Skin epidermis (tissue), 12 donors: ENCODE measurements at regions not wholly inside any gene's neighbourhood (a gene's known extent, or its start where the extent isn't known, plus 50 kb on each side); places are given as distances from the start of the nearest gene placed in this dataset.
A peak's percentile ranks its signal among the peaks of the same experiment; 100 is the strongest.

Experiments
- H3K27ac ChIP-seq, 21 experiments: fragments of 200-600 bp; sonication (generic) in 11 of 21; one replicate each; pipeline ENCODE4 v1.5.0; 2020; ENCODE audit warnings: mild to moderate bottlenecking in 3 of 21, inconsistent platforms in 2 of 21, moderate library complexity in 2 of 21
- H3K4me3 ChIP-seq, 7 experiments: fragments of 200-600 bp; sonication (generic) in 2 of 7; one replicate each; pipeline ENCODE4 v1.5.0; 2020; ENCODE audit warnings: inconsistent platforms in 2 of 7, mild to moderate bottlenecking in 2 of 7, moderate library complexity in 1 of 7

DNA sequence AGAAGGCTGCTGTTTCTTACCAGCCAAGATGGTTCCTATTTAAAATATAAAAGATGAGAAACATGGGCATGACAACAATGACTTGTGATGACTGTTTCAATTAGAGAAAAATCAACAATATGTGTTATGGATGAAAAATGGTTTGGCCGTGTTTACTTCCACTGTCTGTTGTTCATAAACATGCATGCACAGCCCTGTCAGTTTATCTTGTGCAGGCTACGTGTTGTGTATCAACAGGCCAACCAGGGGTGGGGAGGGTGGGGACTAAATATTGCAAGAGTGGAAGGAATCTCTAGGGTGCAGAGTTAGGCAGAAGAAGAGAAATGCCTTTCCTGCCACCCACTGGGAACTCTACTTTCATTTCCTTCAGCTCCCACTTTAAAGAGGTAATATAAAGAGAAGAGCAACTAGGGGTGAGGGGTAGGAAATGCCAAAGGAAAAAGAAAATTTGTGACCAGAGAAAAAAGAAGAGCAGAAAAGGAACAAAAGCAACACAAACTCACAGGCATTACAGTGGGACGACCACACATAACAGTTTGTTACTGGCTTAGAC is 116.8 kb upstream of the MEIS1 start:
- Histone ChIP-seq H3K27ac (no peak overlapping the region), H3K4me3 (no peak overlapping the region)

DNA sequence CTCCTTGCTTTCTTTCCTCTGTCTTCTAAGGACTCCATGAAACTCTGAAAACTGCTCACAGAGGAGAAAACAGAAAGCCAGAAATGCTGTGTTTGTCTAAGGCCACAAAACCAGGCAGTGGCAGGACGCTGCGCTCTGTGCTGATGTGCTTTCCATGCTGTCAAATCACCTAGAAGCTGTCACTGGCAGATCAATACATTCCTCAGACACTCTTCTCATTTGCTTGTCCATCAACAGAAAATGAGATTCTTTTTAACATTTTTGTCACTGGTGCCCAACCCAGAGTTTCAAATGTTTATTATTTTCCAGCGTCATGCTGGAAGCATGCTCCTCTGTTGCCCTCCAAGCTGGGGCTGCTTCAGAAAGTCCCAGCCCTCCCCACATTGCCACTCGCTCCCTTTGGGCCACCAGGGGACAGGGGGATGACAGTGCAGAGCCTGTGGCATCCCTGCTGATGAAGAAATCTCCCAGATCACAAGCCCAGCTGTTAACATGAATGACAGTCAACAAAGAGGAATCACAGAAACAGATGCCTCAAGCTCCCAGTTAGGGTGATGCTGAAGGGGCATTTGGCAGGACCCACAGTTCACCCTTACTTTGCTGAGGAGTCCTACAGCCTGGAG is 117.5 kb upstream of the MEIS1 start:
- Histone ChIP-seq H3K27ac (no peak overlapping the region), H3K4me3 (no peak overlapping the region)

GRCh38 chr2:66306483-66306882 is 128.4 kb upstream of the MEIS1 start:
- H3K27ac ChIP-seq, result no peak overlapping the region
- H3K4me3 ChIP-seq, result no peak overlapping the region

- Histone ChIP-seq H3K4me3 (no peak overlapping the region), H3K27ac (no peak overlapping the region)
Observed at GRCh38 chr2:66305718-66306117, 129.2 kb upstream of the MEIS1 start.

DNA sequence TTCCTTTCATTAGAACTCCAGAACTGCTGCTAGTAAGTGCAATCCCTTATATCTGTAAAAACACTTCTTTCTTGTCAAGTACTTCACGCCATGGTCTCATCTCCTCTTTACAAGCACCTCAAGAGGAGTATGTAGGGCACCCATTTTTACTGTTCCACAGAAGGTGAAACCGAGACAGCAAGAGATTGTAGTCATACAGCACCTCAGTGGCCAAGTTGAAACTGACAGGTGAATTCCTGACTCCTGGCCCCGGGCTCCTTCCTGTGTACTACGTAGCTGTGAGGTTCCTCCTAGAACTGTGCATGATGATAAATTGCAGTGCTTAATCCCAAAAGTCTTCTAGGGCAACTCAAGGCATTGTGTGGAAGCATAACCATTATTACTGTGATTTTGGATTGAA is 131.5 kb upstream of the MEIS1 start:
- Histone ChIP-seq H3K27ac (no peak overlapping the region), H3K4me3 (no peak overlapping the region)

DNA sequence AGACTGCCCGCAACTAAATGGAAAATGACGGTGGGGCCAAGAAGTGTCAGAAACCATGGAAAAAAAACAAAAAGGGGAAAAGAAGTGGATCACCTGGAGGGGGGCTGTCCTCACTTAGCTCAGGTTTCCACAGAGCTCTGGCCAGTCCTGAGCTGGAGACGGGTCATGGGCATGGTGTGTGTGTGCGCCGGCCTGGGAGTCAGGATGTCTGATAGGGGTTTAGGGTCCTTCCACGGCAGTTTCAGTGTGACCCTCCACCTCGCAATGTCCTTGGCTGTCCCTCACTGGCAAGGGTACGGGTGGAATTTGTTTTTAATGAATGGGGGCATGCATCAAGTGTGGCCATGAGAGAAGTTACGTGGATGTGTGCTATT is 133.2 kb upstream of the MEIS1 start:
- no peak overlapping the region for H3K27ac ChIP-seq
- no peak overlapping the region for H3K4me3 ChIP-seq

DNA sequence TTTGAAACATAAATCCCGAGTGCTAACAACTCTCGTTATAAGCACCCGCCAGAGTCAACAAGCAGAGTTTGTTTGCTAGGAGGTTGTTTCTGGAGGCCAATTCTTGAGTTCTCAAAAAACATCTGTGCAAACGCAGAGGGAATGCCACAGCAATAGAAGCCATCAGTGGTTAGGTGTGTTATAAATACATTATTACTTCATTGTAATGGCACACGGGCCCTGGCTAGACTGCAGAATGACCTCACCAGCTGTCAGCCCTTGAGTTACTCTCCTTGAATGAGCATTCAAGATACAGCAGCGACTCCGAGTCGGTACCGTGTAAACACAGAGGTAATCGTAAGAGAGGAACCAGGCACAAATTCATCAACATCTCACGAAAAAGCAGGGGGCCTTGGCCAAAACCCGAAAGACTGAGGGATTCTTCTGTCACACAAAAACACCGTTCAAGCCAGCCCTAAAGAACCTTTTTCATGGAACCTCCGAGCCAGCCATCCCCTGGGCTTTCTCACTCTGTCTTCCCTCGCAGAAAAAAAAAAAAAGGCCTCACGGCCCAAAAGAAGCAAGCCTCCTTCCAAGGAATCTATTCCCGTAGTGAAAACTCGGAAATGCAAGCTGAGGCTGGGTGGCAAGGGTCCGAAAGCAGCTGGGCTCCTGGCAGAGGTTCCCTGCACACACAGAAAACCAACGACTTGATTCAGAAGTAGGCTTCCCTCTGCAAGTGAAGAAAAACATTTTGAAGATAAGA is 133.7 kb upstream of the MEIS1 start:
- H3K4me3 ChIP-seq, result no peak overlapping the region
- H3K27ac ChIP-seq, result peak overlapping the region in 1 of 21 experiments; percentile 26

GRCh38 chr2:66283787-66284186 is 151.1 kb upstream of the MEIS1 start:
- Histone ChIP-seq H3K4me3 (no peak overlapping the region), H3K27ac (no peak overlapping the region)

DNA sequence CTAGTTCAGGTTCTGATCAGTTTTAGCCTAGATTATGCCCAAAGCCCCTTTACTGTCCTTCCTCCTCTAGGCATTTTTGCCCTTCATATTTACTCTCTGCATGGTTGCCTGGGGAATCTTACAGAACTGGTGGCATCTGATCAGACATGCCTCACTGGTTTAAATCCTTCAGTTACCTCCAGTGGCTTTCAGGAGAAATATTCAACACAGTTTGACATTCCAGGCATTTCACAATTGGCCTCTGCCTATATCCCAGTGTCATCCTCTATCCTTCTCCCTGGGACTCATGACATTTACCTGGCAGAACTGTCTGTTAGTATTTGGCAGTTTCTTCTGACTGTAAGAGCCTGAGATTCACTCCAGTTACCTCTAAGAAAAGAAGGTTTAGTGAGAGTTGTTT is 152.9 kb upstream of the MEIS1 start:
- no peak overlapping the region for H3K27ac ChIP-seq
- no peak overlapping the region for H3K4me3 ChIP-seq

GRCh38 chr2:66279024-66279423 is 155.9 kb upstream of the MEIS1 start:
- H3K27ac ChIP-seq, result no peak overlapping the region
- H3K4me3 ChIP-seq, result no peak overlapping the region

GRCh38 chr2:66275984-66276383 is 158.9 kb upstream of the MEIS1 start:
- Histone ChIP-seq H3K4me3 (no peak overlapping the region), H3K27ac (no peak overlapping the region)

DNA sequence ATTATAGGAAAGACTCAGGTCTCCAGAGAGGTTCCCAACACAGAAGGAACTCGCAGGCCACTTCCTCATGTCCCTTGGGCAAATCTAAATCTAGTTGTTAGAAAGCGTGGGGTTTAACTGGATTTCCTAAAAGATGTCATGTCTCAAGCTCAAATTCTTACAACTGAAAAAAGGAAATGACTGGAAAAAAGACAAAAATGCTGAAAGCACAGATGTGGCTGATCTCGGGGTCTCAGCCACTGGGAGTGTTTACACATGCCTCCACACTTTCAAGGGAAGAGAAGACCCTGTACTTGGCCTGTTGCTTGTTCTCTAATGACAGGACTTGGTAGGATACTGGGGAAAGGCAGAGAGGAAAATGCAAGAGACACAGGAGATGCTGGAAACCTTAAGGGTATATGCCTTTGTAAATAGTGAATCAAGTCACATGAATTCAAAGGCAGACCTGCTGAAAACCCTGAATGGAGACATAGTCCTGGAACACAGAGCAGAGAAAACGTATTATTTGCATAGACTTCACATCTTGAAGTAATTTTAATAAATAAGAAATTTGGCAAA is 160.9 kb upstream of the MEIS1 start:
- H3K27ac ChIP-seq, result no peak overlapping the region
- H3K4me3 ChIP-seq, result no peak overlapping the region

DNA sequence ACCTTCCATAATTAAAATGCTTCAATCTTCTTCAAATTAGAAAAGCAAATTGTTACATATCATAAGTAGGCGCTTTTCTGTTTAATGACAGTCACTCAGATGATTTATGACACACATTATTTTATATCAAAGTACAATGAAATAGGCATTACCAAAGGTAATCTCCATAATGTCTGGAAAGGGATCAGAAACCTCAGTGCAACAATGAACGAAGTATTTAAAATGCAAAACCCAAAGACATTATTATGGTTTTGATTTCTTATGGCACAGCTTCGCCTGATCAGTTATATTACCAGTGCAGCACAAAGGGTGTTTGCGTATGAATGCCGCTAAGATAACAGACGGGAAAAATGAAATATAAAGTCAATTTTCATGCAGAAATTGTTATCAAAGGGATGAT is 162.2 kb upstream of the MEIS1 start:
- no peak overlapping the region for H3K4me3 ChIP-seq
- no peak overlapping the region for H3K27ac ChIP-seq

DNA sequence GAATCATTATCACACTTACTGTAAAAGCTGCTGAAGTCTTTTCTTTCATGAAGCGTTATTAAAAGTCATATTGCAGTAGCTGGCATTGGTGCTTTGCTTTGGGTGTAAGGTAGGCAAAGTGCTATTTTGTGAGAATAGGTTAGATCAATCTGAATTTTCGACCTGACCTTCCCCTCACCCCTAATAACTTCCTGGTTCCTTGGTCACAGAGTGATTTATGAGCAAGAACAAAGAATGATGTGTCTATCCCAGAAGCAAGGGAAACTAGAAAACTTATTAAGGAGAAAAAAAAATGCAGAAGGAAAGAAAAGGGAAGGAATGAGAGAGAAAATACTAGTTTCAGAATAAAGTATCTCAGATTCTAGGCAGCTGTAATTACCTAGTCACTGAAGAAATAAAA is 163.1 kb upstream of the MEIS1 start:
- Histone ChIP-seq H3K27ac (no peak overlapping the region), H3K4me3 (no peak overlapping the region)

- Histone ChIP-seq H3K27ac (no peak overlapping the region), H3K4me3 (no peak overlapping the region)
Observed at GRCh38 chr2:66270247-66270646, 164.7 kb upstream of the MEIS1 start.

DNA sequence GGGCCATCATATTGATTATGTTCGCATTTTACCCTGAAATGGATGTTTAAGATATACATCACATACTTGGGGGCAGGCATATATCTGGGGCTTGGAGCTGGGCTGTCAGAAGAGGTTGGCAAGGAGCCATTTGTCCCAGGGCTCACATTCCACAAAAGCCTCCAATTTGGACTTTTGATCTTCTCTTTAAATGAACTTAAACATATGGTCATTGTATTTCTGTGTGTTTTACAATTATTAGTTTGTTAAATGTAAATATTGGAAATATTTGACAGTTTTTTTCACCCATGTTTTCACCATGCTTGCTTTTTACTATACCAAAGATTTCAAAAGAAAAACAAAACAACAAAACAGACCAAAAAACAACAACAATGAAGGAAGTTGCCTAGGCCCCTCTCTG is 165.8 kb upstream of the MEIS1 start:
- Histone ChIP-seq H3K27ac (no peak overlapping the region), H3K4me3 (no peak overlapping the region)

DNA sequence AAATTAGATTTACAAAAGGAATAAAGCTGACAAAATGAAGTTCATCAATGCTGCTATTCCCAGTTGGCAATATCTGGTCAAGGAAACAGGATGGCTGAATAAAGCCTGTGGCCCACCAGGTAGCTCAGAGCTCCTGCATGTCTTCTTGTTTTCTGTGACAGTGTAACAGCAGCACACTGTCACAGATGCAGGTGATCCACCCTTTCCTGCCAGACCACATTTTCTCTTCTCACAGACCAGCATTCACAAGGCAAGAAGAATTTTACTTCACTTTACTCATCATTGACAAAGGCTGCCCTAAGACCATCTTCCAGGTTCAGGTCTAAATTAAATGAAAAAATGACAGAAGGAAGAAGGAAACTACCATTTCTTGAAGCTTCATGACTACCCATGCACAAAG is 166.2 kb upstream of the MEIS1 start:
- no peak overlapping the region for H3K4me3 ChIP-seq
- no peak overlapping the region for H3K27ac ChIP-seq

- Histone ChIP-seq H3K27ac (no peak overlapping the region), H3K4me3 (no peak overlapping the region)
Observed at GRCh38 chr2:66264354-66264753, 170.6 kb upstream of the MEIS1 start.

- no peak overlapping the region for H3K27ac ChIP-seq
- H3K4me3 ChIP-seq, result no peak overlapping the region
Observed at GRCh38 chr2:66255867-66256266, 179.1 kb upstream of the MEIS1 start.

- H3K27ac ChIP-seq, result no peak overlapping the region
Observed at GRCh38 chr2:66255136-66255535, 179.8 kb upstream of the MEIS1 start.

GRCh38 chr2:66253066-66253465 is 181.9 kb upstream of the MEIS1 start:
- Histone ChIP-seq H3K27ac (no peak overlapping the region), H3K4me3 (no peak overlapping the region)

More at GRCh38 chr2:66255136-66255535, 179.8 kb upstream of the MEIS1 start:
- H3K4me3 ChIP-seq, result no peak overlapping the region
